Stimulated activated naive CD8-positive, alpha-beta T cell treated with anti-CD3 and anti-CD28 coated beads, Interleukin-15, Interleukin-2, amounts not matched to agents 100 U/mL and 50 U/mL, for 24 hours (primary cell): ENCODE measurements at regions not wholly inside any gene's neighbourhood (a gene's known extent, or its start where the extent isn't known, plus 50 kb on each side); places are given as distances from the start of the nearest gene placed in this dataset.

Source experiments
- ATAC-seq: fragments of 150-1000 bp; cut with Tn5 transposase; one replicate; pipeline ENCODE4 v1.10.0; 2021
- DNase-seq: peaks from one replicate; pipeline ENCODE4 v3.0.0; 2021

DNA sequence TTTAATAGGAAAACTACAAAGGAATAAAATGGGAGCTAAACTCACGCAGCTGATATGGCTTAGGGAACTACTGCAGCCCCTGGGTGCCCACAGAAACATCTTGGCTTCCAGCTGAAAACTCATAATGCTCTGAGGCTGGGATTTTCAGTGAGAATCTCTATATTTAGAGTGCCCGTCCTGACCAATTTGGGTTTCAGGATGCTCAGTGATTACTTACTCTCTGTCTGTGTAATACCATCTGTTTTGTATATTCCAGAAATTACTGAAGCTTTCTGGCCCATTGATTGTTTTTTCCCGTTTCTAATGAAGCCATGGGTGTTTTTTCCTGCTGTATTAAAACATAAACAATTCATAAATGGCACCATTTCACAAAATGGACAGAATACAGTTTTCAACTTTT is 50.6 kb upstream of the ZNF385D start:
- DNase-seq: no peak
- ATAC-seq: no peak

DNA sequence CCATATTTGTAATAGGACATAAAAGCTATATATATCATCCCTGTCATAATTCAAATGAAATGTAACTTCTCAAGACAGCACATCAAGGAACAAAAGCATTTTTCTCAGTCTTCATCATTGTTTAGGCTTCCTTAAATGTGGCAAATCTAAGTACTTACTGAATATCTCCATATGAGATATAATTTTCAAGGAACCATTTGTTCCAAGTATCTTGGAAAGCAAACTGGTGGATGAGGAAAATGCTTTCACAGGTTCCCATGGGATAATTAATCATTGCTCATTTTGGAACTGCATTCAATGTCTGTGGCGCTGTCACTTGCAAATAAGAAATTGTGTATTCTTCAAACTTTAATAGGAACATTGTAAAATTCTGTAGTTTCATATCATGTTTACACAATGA is 52.6 kb upstream of the ZNF385D start:
- ATAC-seq (no peak), DNase-seq (no peak)

DNA sequence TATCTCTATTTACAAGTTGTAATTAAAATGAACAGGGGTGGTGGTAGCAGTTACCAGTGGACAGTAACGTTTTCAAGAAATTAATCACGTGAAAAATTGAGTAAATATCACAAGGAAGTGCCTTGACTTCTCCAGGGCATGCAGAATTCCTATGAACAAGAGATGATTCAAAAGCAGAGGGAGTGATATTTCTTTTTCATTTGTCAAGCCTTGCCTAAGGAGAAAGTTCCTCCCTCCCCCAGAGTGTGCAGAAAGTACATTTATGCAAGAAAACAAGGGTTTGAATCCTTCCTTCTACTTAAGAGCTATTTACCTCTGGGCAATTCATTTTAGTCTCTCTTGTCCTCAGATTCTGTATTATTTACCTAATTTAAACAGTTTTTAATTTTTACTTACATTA is 53.3 kb upstream of the ZNF385D start:
- DNase-seq: no peak

DNA sequence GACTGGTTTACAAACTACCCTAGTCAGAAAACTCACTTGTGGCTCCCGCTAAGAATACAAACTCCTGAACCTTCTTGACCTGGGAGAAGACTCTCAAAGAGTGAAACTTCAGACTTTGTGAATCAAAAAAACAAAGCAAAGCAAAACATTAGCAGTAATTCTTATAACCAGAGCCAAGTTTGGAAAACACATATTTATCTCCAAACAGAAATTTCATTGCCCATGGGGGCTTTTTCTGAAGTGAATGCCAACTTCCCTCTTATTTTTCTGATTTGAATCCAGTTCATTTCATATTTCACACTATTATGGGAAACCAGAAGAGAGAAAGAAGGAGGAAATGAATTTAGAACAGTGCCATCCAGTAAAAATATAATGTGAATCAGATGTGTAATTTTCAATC is 55.7 kb upstream of the ZNF385D start:
- no peak for ATAC-seq
- no peak for DNase-seq

More for the DNA sequence above, 53.3 kb upstream of the ZNF385D start:
- ATAC-seq: no peak

DNA sequence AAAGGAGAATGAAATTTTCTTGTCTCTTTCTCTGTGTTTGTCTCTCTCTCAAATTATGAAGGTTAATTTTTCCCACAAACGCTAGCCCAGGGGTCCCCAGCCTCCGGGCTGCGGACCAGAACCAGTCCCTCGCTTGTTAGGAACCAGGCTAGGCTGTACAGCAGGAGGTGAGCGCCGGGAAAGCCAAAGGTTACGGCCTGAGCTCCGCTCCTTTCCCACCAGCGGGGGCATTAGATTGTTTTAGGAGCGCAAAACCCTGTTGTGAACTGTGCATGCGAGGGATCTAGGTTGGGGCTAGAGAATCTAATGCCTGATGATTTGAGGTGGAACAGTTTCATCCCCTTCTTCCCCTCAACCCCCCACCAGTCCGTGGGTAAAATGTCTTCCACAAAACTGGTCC is 74.7 kb upstream of the ZNF385D start:
- ATAC-seq (no peak), DNase-seq (no peak)

DNA sequence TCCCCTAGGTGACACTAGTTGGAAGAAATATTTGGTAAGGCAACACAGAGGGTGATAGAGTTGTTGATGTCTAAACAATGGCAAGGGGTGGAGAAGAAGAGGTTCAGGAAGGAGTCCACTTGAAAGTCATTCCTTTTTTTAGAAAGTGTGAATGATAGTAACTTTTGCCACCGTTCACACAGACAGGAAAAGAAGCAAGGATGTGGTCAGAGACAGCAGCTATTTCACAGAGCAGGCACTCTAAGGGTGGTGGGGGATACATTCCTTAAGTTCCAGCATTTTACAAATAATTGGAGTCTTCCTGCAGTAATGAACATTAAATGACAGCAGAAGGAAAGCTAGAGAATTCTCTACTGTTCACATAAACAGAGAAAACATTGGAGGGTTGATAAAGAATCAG is 75.4 kb upstream of the ZNF385D start:
- ATAC-seq: no peak
- DNase-seq: no peak

DNA sequence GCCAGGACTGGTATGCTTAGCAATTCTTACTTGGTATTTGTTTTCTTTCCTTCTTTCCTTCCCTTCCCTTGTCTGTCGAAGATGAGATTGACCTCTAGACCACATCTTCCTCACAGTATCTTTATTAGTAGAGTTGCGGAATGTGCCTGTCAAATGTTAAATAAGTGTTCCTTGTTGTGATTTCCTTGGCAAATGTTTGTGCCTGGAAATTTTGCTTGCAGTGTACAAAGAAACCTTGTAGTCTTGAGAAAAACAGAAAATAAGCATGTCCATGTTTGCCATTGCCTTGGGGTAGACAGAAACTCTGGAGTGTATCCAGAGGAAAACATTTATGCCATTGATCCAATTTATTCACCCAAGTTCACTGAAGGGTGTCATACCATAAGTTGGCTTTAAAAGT is 79.5 kb upstream of the ZNF385D start:
- ATAC-seq: no peak
- no peak for DNase-seq

DNA sequence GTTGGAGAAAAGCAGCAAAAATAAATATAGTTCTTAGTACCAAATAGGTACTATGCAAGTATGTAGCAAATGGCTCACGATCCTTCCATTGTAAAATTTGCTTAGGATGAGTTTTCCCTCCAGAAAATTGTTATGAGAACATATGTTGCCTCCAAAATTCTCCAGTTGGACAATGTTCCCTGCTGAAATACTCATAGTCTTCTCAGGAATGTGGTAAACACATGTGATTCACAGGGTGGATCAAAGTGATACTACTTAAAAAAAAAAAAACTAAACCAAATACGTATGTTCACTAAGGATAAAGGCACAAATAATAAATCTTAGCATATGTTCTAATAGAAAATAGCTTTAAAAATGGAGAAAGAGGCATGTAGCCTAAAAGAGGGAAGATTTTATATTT is 84.3 kb upstream of the ZNF385D start:
- DNase-seq (no peak), ATAC-seq (no peak)

DNA sequence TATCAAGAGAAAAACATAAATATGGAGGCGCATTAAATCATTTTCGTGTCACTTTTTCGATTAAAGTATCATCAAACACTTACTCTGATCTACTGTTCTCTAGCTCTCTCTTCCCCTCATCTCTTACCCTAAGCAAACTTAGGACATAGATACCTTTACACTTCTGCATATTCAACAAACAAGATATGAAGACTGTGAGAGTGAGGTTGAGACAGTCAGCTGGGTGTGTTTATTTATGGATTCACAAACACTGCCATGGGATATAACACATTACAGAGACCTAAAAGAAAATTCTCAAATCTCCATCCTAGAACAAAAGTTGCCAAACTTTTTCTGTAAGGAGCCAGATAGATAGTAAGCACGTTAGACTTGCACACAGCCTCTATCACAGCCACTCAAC is 85.2 kb upstream of the ZNF385D start:
- ATAC-seq: no peak

DNA sequence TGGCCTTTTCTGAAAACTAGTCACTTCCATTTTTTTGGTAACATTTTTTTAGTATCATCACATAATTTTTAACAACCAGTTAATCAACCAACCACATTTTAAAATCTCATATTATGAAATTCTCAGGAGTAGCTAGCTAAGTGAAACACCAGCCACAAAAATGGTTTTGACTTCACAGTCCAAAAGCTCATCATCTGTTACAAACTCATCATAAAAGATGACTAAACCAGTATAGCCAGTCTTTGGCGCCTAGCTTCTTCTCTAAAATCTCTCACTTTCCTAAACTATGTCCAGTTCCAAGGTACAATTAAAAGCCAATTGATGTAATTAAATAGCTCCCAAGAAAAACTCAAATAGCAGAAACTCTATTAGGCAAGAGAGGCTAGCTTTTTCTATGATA is 88.2 kb upstream of the ZNF385D start:
- ATAC-seq: no peak

More for the DNA sequence above, 85.2 kb upstream of the ZNF385D start:
- DNase-seq: no peak

DNA sequence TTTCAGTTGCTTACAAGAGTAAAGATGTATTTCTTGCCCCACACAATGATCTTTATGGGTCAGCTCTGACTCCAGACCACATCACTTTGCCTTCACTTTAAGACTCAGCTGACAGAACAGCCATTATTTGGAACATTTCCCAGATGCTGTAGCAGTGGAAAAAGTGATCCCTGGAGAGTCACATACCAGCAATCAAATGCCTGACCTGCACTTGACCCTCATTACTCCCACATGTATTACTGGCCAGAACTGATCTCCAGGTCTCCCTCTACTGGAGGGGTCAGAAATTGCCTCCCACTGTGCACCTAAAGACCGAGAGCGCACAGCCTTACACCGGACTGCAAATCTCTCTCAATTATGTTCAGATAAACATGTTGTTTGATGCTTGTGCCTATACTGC is 88.6 kb upstream of the ZNF385D start:
- DNase-seq (no peak), ATAC-seq (no peak)

More for the DNA sequence above, 88.2 kb upstream of the ZNF385D start:
- DNase-seq: no peak

DNA sequence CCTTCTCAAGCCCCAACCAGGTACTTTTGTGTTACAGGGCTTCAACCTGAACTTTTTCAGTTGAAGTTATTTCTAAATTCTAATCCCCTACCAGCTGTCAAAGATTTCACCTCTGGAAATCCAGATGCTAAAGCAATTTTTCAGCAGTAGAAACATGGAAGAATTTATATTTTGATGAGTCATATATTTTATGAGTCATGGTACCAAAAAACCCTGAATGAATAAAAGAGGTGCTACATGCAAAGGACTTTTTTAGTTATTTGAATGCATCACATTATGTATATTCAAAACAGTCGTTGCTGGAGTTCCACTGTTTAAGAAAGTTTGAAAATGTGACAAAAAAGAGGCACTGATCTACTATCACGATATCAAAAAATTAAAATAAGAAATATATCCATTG is 96.0 kb upstream of the ZNF385D start:
- no peak for DNase-seq
- no peak for ATAC-seq

DNA sequence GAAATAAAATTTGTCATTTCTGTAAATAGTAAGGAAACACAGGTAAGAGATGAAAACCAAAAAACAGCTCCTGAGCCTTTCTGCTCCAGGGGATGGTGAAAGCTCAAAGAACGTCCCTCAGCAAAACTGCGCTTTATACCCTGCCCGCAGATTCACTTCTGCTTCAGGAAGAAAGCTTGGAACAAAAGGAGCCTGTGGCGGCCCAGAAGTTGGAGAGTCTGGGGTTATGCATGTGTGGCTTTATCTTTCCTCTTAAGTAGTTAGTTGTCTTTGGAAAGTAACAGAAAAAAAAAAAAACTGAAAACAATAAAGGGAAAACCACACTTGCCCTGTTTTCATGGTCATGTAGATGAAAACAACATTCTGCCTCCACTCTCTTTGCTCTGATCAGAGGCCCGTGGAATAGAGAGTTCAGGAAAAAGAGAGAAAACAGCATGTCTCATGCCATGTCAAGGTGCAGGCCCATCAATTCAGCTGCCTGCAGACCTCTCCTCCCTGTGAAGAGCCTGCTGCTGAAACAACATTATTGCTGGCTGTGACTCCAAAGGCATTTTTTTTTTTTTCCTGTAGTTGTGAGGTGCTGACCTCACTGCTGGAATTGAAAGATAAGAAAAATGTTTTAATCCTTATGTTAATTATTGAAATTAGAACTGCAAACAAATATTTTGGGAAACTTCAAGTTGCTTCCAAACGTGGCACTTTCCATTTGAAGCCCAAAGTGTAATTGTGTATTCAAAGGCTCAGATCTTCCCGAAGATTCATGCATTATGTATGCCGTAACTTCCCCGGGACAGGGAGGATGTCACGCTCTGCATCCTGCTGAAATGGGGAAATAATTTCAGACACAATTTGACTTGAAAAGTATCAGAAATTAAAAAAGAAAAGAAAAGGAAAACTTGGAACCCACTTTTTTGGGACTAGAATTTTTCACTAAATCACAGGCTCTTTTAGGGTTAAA is 108.4 kb upstream of the ZNF385D start:
- ATAC-seq: no peak

DNA sequence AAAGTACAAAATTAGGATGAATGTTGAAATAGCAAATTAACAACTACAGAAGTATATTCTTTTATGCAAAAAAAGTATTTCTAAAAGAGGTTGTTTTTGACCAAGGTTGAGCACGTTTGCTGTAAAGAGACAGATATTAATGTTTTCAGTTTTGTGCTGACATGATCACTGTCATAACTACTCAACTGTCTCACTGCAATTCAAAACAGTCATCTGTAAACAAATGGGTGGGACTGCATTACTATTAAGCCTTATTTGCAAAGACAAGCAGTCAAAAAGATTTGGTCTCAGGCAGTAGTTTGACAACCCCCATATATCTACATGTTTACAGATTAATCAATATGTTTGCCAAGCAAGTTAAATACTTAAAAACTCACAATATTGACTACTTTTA is 109.1 kb upstream of the ZNF385D start:
- no peak for ATAC-seq
- DNase-seq: no peak

More for the DNA sequence above, 108.4 kb upstream of the ZNF385D start:
- no peak for DNase-seq

DNA sequence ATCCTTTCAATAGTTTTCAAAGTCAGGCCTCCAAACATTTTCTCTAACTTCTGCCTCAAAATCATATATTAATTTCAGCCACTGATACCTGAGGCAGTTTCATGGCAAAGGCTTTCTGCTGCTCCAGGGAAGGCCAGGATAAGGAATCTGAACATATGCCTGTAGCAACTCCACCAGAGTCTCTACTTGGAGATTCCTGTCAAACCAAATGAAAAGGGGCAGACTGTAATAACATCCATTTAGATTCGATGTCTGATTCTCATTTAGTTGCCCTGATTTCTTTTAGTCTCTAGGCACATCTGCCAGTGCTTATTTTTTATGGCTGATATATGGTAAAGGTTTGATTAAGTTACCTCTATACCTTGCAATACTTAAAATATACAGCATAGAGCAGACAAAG is 109.6 kb upstream of the ZNF385D start:
- ATAC-seq (no peak), DNase-seq (no peak)

DNA sequence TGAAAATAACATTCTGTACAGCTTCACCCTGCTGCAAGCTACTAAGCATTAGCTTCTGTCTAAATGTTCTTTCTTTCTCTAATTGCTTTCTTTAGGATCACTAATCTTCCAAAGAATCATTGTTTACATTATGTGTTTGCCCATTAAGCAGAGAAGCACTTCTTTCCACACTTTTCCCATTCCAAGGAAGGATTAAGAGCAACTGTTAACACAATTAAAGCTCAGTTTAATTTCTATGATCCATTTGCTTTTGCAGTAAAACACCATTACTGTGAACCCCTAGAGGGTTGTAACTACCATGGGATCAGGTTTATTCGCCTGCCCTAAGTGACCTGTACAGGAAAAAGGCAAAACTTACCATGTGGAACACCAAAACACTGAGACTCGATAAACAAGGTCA is 125.8 kb upstream of the ZNF385D start:
- DNase-seq: no peak
- no peak for ATAC-seq

DNA sequence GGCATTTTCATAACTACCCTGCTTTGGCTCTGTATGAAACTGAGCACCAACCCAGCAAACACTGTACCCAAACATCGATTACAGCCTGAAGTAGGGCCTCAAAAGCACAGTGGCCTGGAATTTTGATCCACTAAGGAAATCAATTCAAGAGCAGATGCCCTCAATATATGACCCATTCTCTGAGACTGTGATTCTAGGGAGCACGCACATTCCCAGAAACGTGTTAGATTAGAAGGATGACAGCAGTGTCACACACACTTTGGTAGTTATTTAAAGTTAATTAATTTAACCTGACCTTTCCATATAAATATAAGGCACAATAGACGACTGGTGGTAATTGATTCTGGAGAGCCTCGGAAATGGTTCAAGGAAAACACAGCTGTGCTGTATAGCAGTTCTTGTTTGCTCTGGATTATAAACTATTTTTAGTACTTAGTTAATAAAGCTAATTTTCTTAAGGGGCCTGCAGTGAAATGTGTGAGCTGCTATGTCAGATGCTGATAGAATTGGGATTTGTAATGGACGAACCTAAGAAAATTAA is 126.3 kb upstream of the ZNF385D start:
- DNase-seq (no peak), ATAC-seq (no peak)

DNA sequence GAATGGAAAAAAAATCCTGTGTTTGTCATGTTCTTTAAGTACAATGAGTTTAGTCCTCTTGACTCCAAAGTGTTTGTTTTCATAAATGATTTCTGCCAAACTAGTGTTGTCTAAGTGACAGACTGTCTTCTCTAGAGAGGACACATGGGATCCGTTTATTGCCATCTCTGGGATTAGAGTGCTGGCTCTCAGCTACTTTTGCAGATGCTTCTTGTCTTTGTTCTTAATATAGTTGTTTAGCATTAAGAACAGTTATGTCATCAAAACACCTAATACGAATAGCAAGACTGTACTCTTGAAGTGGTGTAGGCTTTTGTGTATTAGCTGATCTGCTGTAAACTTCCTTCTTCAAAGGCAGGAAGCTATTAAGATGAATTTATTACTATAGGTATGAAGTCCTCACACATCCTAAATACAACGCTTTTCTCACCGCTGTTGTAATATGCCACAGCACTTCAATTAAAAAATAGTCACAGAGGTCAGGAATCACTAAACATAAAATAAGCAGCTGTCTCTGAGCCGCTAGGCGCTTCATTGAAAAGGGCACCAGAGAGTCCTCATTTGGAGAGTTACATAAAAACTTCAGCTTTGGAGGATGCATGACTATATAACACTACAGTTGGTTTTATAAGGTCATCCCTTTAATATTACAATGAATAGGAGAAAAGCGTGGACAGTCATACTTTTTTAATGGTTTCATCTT is 128.3 kb upstream of the ZNF385D start:
- DNase-seq: no peak
- no peak for ATAC-seq

DNA sequence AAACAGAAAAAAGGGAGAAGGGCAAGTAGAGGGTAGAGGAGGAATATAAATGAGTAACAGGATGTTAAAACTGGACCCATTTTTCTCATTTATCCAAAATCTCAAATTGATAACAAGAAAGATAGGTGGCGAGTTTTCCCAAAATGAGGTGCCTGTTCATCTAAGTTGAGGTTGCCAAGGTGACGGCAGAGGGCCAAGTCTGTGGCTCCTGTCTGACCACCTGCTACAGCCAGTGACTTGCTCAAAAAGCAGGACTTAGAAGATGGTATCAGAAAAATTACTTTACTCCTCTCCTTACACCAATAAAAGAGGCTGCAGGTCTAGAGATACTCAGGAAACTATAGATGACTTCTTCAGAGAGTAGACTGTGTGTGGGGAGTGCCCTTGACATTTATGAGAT is 137.6 kb upstream of the ZNF385D start:
- DNase-seq (no peak), ATAC-seq (no peak)

DNA sequence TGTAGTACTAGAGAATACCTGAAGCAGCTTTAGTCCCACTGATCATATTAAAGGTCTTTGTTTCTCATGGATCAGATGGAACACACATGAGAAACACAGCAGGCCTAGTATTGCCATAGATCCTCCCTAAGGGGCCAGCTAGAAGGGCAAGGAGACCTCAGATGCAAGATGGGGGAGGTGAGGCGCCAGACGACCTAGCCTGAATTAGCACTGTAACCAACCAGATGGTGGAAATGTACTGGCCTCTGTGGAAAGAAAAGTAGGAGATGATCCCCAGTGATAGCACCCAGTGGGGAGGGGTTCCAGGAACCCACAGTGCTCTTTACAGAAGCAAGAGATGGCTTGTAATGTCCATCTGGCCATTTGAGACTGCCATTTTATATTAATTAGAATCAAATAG is 138.2 kb upstream of the ZNF385D start:
- ATAC-seq: no peak

DNA sequence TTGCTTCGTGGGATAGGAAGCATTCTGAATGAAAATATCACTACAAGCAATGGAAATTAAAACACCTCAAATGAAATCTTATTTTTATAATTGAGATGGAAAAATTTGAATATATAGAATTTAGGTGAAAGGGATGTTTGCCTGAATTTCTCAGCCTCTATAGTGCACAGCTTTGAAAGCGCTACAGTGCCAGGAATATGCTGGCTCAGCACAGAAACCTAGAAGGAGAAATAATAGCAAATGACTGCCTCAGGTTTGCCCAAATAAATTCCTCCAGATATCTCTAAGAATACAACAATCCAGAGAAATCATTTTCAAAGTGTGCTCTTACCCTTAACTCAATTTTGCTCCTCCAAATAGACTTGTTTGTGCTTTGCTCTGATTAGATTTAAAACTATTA is 141.1 kb upstream of the ZNF385D start:
- ATAC-seq: no peak

More for the DNA sequence above, 138.2 kb upstream of the ZNF385D start:
- no peak for DNase-seq

DNA sequence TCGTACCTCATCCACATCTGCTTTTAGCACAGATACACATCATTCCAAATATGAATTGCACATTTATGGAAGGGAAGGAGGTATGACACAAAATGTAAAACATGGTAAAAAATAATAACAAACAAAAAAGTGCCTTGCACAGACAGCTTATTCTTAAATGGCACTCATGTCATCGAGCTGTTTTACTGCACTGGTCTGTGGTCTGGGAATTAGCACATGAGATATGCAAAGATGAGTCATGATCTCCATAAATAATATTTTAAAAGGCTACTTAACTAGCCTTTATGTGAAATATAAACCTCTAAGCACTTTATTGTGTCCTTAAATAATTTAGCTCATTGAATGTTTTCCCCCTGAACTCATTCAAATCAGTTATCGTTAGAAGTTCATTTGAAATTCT is 142.2 kb upstream of the ZNF385D start:
- ATAC-seq: no peak
- DNase-seq: no peak

More for the DNA sequence above, 141.1 kb upstream of the ZNF385D start:
- DNase-seq: no peak
